Endothelial cell of umbilical vein (primary cell): ENCODE measurements at regions not wholly inside any gene's neighbourhood (a gene's known extent, or its start where the extent isn't known, plus 50 kb on each side); places are given as distances from the start of the nearest gene placed in this dataset.

Experiments used
- BruUV-seq: library from RNA; stranded (reverse); fragments of 400-500 nt; replicated peaks from 2 replicates; lab custom pipeline; 2021; lab: Mats Ljungman, UMichigan
- CTCF ChIA-PET: fragments of 300-600, 350-600 bp; sonication (Branson Sonifier 250); formaldehyde crosslinking; loops from one replicate; lab custom pipeline; 2021; ENCODE audit warnings: antibody characterized with exemption, inconsistent platforms; lab: Charles Lee
- POLR2A ChIA-PET: fragments of 300-600, 350-600 bp; sonication (Branson Sonifier 250); formaldehyde crosslinking; loops from one replicate; lab custom pipeline; 2021; ENCODE audit warnings: antibody characterized with exemption, inconsistent platforms; lab: Charles Lee
- DNase-seq: peaks from one replicate; pipeline ENCODE4 v3.0.0-alpha.2; 2011; ENCODE audit warnings: low read depth, low spot score
- FAIRE-seq: peaks from 2 replicates; lab custom pipeline; 2011; peaks lifted over from hg19 to GRCh38; lab: Jason Lieb, UNC
- H2AFZ ChIP-seq: 2 replicates; pipeline ENCODE4 v1.6.0; 2012; ENCODE audit warnings: low read depth, low read length, control low read depth, inconsistent platforms
- H3K27ac ChIP-seq: 2 replicates; pipeline ENCODE4 v1.5.1; 2011; ENCODE audit warnings: low read depth, mild to moderate bottlenecking, control low read depth, low read length, moderate library complexity; ENCODE audit not compliant: insufficient read depth
- H3K27me3 ChIP-seq, 2 experiments: 2 replicates each; pipeline versions ENCODE4 v1.6.0 to v1.6.1; 2011; ENCODE audit warnings: low read length in 2 of 2, mixed read lengths in 1 of 2; ENCODE audit not compliant: control insufficient read depth in 2 of 2, insufficient read depth in 2 of 2
- H3K36me3 ChIP-seq, 2 experiments: 2 replicates in 1 of 2; 3 replicates in 1 of 2; pipeline ENCODE4 v1.5.1; 2011; ENCODE audit warnings: low read length in 2 of 2, mild to moderate bottlenecking in 1 of 2, moderate library complexity in 1 of 2; ENCODE audit not compliant: control insufficient read depth in 2 of 2, insufficient read depth in 2 of 2; ENCODE audit errors: extremely low read depth in 1 of 2
- H3K4me1 ChIP-seq: 3 replicates; pipeline ENCODE4 v1.5.1; 2011; ENCODE audit warnings: mild to moderate bottlenecking, low read length; ENCODE audit not compliant: control insufficient read depth, insufficient read depth; ENCODE audit errors: extremely low read depth
- H3K4me2 ChIP-seq: 2 replicates; pipeline ENCODE4 v1.6.1; 2011; ENCODE audit warnings: low read length, control low read depth, mixed read lengths; ENCODE audit not compliant: insufficient read depth
- H3K4me3 ChIP-seq, 3 experiments: fragments of 200-600 bp in 1 of 3; sonication (generic), shearing (Covaris generic) in 1 of 3; replicated peaks in 1 of 3; 2 replicates each; pipeline ENCODE4 v1.5.1; 2011 to 2016; ENCODE audit warnings: control low read depth in 3 of 3, low read length in 3 of 3, mild to moderate bottlenecking in 2 of 3, inconsistent platforms in 1 of 3, low read depth in 1 of 3, moderate library complexity in 1 of 3; ENCODE audit not compliant: insufficient read depth in 1 of 3
- H3K79me2 ChIP-seq: 2 replicates; pipeline ENCODE4 v1.6.0; 2012; ENCODE audit warnings: low read length, inconsistent platforms; ENCODE audit not compliant: control insufficient read depth, insufficient read depth
- H3K9ac ChIP-seq: replicated peaks from 2 replicates; pipeline ENCODE3; 2011; ENCODE audit warnings: low read length, control low read depth; ENCODE audit not compliant: insufficient read depth; ENCODE audit errors: extremely low read depth
- H3K9me1 ChIP-seq: replicated peaks from 3 replicates; pipeline ENCODE4 v1.6.0; 2011; ENCODE audit warnings: mild to moderate bottlenecking, low read length; ENCODE audit not compliant: control insufficient read depth, insufficient read depth; ENCODE audit errors: extremely low read depth
- H3K9me3 ChIP-seq: replicated peaks from 2 replicates; pipeline ENCODE4 v1.5.1; 2012; ENCODE audit warnings: low read length, inconsistent platforms; ENCODE audit not compliant: control insufficient read depth, insufficient read depth
- H4K20me1 ChIP-seq: replicated peaks from 2 replicates; pipeline ENCODE3; 2011; ENCODE audit warnings: mild to moderate bottlenecking, low read length; ENCODE audit not compliant: control insufficient read depth, insufficient read depth; ENCODE audit errors: extremely low read depth
- CTCF ChIP-seq, 2 donors: IDR thresholded peaks; 1 replicate in 1 of 2; 2 replicates in 1 of 2; pipeline ENCODE4 v1.5.1; 2011; ENCODE audit warnings: low read length in 2 of 2, mild to moderate bottlenecking in 2 of 2, moderate library complexity in 2 of 2, control low read depth in 1 of 2, inconsistent platforms in 1 of 2, low read depth in 1 of 2; ENCODE audit not compliant: insufficient read depth in 1 of 2; ENCODE audit errors: extremely low read depth in 1 of 2
- EZH2 ChIP-seq: IDR thresholded peaks from 2 replicates; pipeline ENCODE4 v1.6.1; 2012; ENCODE audit warnings: borderline replicate concordance, low read depth, mild to moderate bottlenecking, moderate library complexity, low read length, inconsistent platforms; ENCODE audit not compliant: severe bottlenecking
- FOS ChIP-seq: IDR thresholded peaks from 2 replicates; pipeline ENCODE4 v1.6.1; 2011; ENCODE audit warnings: mild to moderate bottlenecking, low read length, moderate library complexity, borderline replicate concordance; ENCODE audit not compliant: insufficient read depth
- GATA2 ChIP-seq: IDR thresholded peaks from 2 replicates; pipeline ENCODE4 v1.7.0; 2011; ENCODE audit warnings: low read depth, mild to moderate bottlenecking, moderate library complexity, mixed read lengths, low read length; ENCODE audit not compliant: insufficient read length, insufficient read depth
- JUN ChIP-seq: IDR thresholded peaks from 2 replicates; pipeline ENCODE4 v1.6.1; 2011; ENCODE audit warnings: borderline replicate concordance, low read depth; ENCODE audit not compliant: insufficient read length, insufficient read depth
- MAX ChIP-seq: IDR thresholded peaks from 2 replicates; pipeline ENCODE4 v1.6.1; 2011; ENCODE audit not compliant: insufficient read depth, insufficient read length
- MYC ChIP-seq: IDR thresholded peaks from one replicate; pipeline ENCODE4 v1.6.1; 2011; ENCODE audit warnings: mild to moderate bottlenecking, low read depth, low read length
- POLR2A ChIP-seq: IDR thresholded peaks from 2 replicates; pipeline ENCODE4 v1.6.1; 2012; ENCODE audit warnings: low read depth, mild to moderate bottlenecking, control low read depth, low read length
- POLR2AphosphoS5 ChIP-seq: IDR thresholded peaks from 2 replicates; pipeline ENCODE4 v1.6.1; 2012; ENCODE audit warnings: low read depth, mild to moderate bottlenecking, control low read depth, low read length, moderate library complexity; ENCODE audit not compliant: insufficient read depth
- dilution Hi-C: fragments of 300-500 bp; cut with MboI; formaldehyde crosslinking; loops from one replicate; pipeline ENCODE4 v1.15.0; 2019; ENCODE audit warnings: low sequenced_read_pairs; ENCODE audit not compliant: extremely low pct_ligation_motif_present
- intact Hi-C: fragments of 100-400 bp; cut with micrococcal nuclease; formaldehyde crosslinking; loops from one replicate; pipeline ENCODE4 v1.10.0; 2022

- no peak for TF ChIP-seq MAX
- no peak for TF ChIP-seq JUN
- no peak for TF ChIP-seq MYC
- no TSS peak for BruUV-seq
- dilution Hi-C loops, result no loop called here
Observed at GRCh38 chr2:19656011-19656410, 245.8 kb downstream of the TTC32 start.

GRCh38 chr2:19654310-19655090, 247.3 kb downstream of the TTC32 start:
- H3K9me3 ChIP-seq, result no peaks in the 10 kb centered on the region
- CTCF ChIA-PET, result no interaction called here
- dilution Hi-C loops, result no loop called here
- no peak overlapping the region for H3K4me3 ChIP-seq
- no peaks in the 10 kb centered on the region for H3K4me1 ChIP-seq
- FAIRE-seq (no peak), DNase-seq (no peak)
- no peak overlapping the region for H2AFZ ChIP-seq
- POLR2A ChIA-PET, result no interaction called here
- intact Hi-C loops, result no loop called here
- no peaks in the 10 kb centered on the region for H3K9me1 ChIP-seq
- H3K27me3 ChIP-seq, result no peaks in the 10 kb centered on the region
- no peaks in the 10 kb centered on the region for H3K79me2 ChIP-seq
- H4K20me1 ChIP-seq, result no peaks in the 10 kb centered on the region
- no TSS peak for BruUV-seq
- no peaks in the 10 kb centered on the region for H3K36me3 ChIP-seq
- no peak overlapping the region for H3K27ac ChIP-seq
- no peak overlapping the region for H3K4me2 ChIP-seq
- H3K9ac ChIP-seq, result no peak overlapping the region
- TF ChIP-seq CTCF (IDR thresholded peaks at IDR 0.05; ENCODE audit: extremely low read depth in 1 of 2, insufficient read depth in 1 of 2, low read depth in 1 of 2, low read length in 2 of 2) (no peak), EZH2 (no peak), JUN (no peak), MYC (no peak), GATA2 (no peak), POLR2A (no peak), FOS (no peak), POLR2AphosphoS5 (no peak)

More at GRCh38 chr2:19656011-19656410, 245.8 kb downstream of the TTC32 start:
- Histone ChIP-seq H3K4me1 (no peaks in the 10 kb centered on the region), H3K27ac (no peak overlapping the region), H3K9ac (no peak overlapping the region), H3K36me3 (no peaks in the 10 kb centered on the region), H3K4me3 (no peak overlapping the region), H4K20me1 (no peaks in the 10 kb centered on the region), H3K9me3 (no peaks in the 10 kb centered on the region), H3K27me3 (no peaks in the 10 kb centered on the region), H2AFZ (no peak overlapping the region), H3K4me2 (no peak overlapping the region), H3K9me1 (no peaks in the 10 kb centered on the region), H3K79me2 (no peaks in the 10 kb centered on the region)
- intact Hi-C loops, result no loop called here
- FAIRE-seq, result no peak
- POLR2A ChIA-PET, result no interaction called here
- no peak for DNase-seq
- CTCF ChIA-PET, result no interaction called here
